Central memory CD8-positive, alpha-beta T cell (primary cell): ENCODE measurements at regions not wholly inside any gene's neighbourhood (a gene's known extent, or its start where the extent isn't known, plus 50 kb on each side); places are given as distances from the start of the nearest gene placed in this dataset.
"Not testable (repeated sequence)": the region's sequence is repeated elsewhere in the genome, so short reads cannot be mapped to it uniquely, and the experiment has no call there.

Experiments used
- ATAC-seq: fragments of 150-1000 bp; cut with Tn5 transposase; replicated peaks from 2 replicates; pipeline ENCODE4 v1.10.0; 2022; ENCODE audit warnings: mild to moderate bottlenecking, moderate FRiP score, moderate number of reproducible peaks; ENCODE audit not compliant: poor library complexity, severe bottlenecking; ENCODE audit errors: extremely low read depth
- DNase-seq, 2 donors: peaks; one replicate each; pipeline ENCODE4 v3.0.0; 2021; ENCODE audit warnings: low spot score in 2 of 2
- H3K27ac Mint-ChIP-seq: one replicate; pipeline ENCODE4 v1.8.0; 2022; ENCODE audit warnings: low read depth, mild to moderate bottlenecking, moderate library complexity, mixed read lengths
- H3K27me3 Mint-ChIP-seq: one replicate; pipeline ENCODE4 v1.8.0; 2022; ENCODE audit warnings: mixed read lengths
- H3K36me3 Mint-ChIP-seq: one replicate; pipeline ENCODE4 v1.8.0; 2022; ENCODE audit warnings: mild to moderate bottlenecking, moderate library complexity, mixed read lengths; ENCODE audit not compliant: insufficient read depth
- H3K4me1 Mint-ChIP-seq: one replicate; pipeline ENCODE4 v1.8.0; 2022; ENCODE audit warnings: mixed read lengths
- H3K4me3 Mint-ChIP-seq: one replicate; pipeline ENCODE4 v1.8.0; 2022; ENCODE audit warnings: mild to moderate bottlenecking, moderate library complexity, mixed read lengths
- H3K9me3 Mint-ChIP-seq: one replicate; pipeline ENCODE4 v1.8.0; 2022; ENCODE audit warnings: mixed read lengths

- ATAC-seq (peak; percentile 73), DNase-seq (peak; percentile 85 to 88)
- H3K4me3 Mint-ChIP-seq, result peak overlapping the region; percentile 96
- H3K9me3 Mint-ChIP-seq, result no peaks in the 10 kb centered on the region
- peaks cover 24% of the 10 kb centered on the region for H3K36me3 Mint-ChIP-seq
- H3K27me3 Mint-ChIP-seq, result no peaks in the 10 kb centered on the region
- H3K27ac Mint-ChIP-seq, result peak overlapping the region; percentile 99
- peaks cover 33% of the 10 kb centered on the region for H3K4me1 Mint-ChIP-seq
Measured at GRCh38 chr13:99087098-99087953, 109.5 kb upstream of the DOCK9 start.

- H3K4me3 Mint-ChIP-seq, result peak overlapping the region; percentile 96
- DNase-seq, result no peak
- H3K4me1 Mint-ChIP-seq, result peaks cover 33% of the 10 kb centered on the region
Measured at GRCh38 chr13:99087954-99088491, 110.2 kb upstream of the DOCK9 start.

GRCh38 chr13:99093997-99094396, 106.7 kb upstream of the UBAC2 start:
- ATAC-seq, result no peak
- H3K4me1 Mint-ChIP-seq, result no peaks in the 10 kb centered on the region
- H3K27me3 Mint-ChIP-seq, result no peaks in the 10 kb centered on the region
- H3K36me3 Mint-ChIP-seq, result peaks cover 2% of the 10 kb centered on the region
- no peak overlapping the region for H3K4me3 Mint-ChIP-seq
- DNase-seq, result no peak
- H3K9me3 Mint-ChIP-seq, result no peaks in the 10 kb centered on the region
- no peak overlapping the region for H3K27ac Mint-ChIP-seq

More at GRCh38 chr13:99087954-99088491, 110.2 kb upstream of the DOCK9 start:
- no peaks in the 10 kb centered on the region for H3K9me3 Mint-ChIP-seq
- peak overlapping the region; percentile 99 for H3K27ac Mint-ChIP-seq
- ATAC-seq, result peak; percentile 51
- H3K36me3 Mint-ChIP-seq, result peaks cover 24% of the 10 kb centered on the region
- H3K27me3 Mint-ChIP-seq, result no peaks in the 10 kb centered on the region

GRCh38 chr13:99101831-99102230, 98.8 kb upstream of the UBAC2 start:
- H3K36me3 Mint-ChIP-seq, H3K4me3 Mint-ChIP-seq, ATAC-seq, H3K27ac Mint-ChIP-seq, DNase-seq, H3K9me3 Mint-ChIP-seq, H3K4me1 Mint-ChIP-seq: not testable (repeated sequence)
- peaks cover 24% of the 10 kb centered on the region for H3K27me3 Mint-ChIP-seq

GRCh38 chr13:99103536-99103935, 97.1 kb upstream of the UBAC2 start:
- no peak overlapping the region for H3K27ac Mint-ChIP-seq
- peaks cover 24% of the 10 kb centered on the region for H3K27me3 Mint-ChIP-seq
- H3K36me3 Mint-ChIP-seq, result no peaks in the 10 kb centered on the region
- ATAC-seq (no peak), DNase-seq (no peak)
- H3K9me3 Mint-ChIP-seq, result no peaks in the 10 kb centered on the region
- H3K4me3 Mint-ChIP-seq, result no peak overlapping the region
- no peaks in the 10 kb centered on the region for H3K4me1 Mint-ChIP-seq

- H3K9me3 Mint-ChIP-seq, result no peaks in the 10 kb centered on the region
- H3K36me3 Mint-ChIP-seq, result no peaks in the 10 kb centered on the region
- ATAC-seq (no peak), DNase-seq (no peak)
- no peak overlapping the region for H3K4me3 Mint-ChIP-seq
- H3K4me1 Mint-ChIP-seq, result no peaks in the 10 kb centered on the region
- H3K27ac Mint-ChIP-seq, result no peak overlapping the region
- H3K27me3 Mint-ChIP-seq, result peaks cover 24% of the 10 kb centered on the region
Measured at GRCh38 chr13:99104396-99104795, 96.3 kb upstream of the UBAC2 start.

- Mint-ChIP-seq H3K36me3 (no peaks in the 10 kb centered on the region), H3K27ac (no peak overlapping the region), H3K4me3 (no peak overlapping the region), H3K9me3 (no peaks in the 10 kb centered on the region), H3K27me3 (peaks cover 24% of the 10 kb centered on the region), H3K4me1 (no peaks in the 10 kb centered on the region)
- ATAC-seq (no peak), DNase-seq (no peak)
Measured at GRCh38 chr13:99105160-99105559, 95.5 kb upstream of the UBAC2 start.

- ATAC-seq, result no peak
- no peak overlapping the region for H3K4me3 Mint-ChIP-seq
Measured at GRCh38 chr13:99113351-99113750, 87.3 kb upstream of the UBAC2 start.

GRCh38 chr13:99118179-99118578, 82.5 kb upstream of the UBAC2 start:
- DNase-seq (no peak), ATAC-seq (no peak)
- H3K4me1 Mint-ChIP-seq, result no peaks in the 10 kb centered on the region
- H3K27me3 Mint-ChIP-seq, result no peaks in the 10 kb centered on the region
- no peak overlapping the region for H3K27ac Mint-ChIP-seq
- H3K36me3 Mint-ChIP-seq, result no peaks in the 10 kb centered on the region
- H3K4me3 Mint-ChIP-seq, result no peak overlapping the region
- H3K9me3 Mint-ChIP-seq, result no peaks in the 10 kb centered on the region

More at GRCh38 chr13:99113351-99113750, 87.3 kb upstream of the UBAC2 start:
- Mint-ChIP-seq H3K9me3 (no peaks in the 10 kb centered on the region), H3K4me1 (no peaks in the 10 kb centered on the region), H3K27ac (no peak overlapping the region), H3K27me3 (no peaks in the 10 kb centered on the region), H3K36me3 (no peaks in the 10 kb centered on the region)
- DNase-seq, result no peak

GRCh38 chr13:99119656-99120055, 81.0 kb upstream of the UBAC2 start:
- ATAC-seq (no peak), DNase-seq (no peak)
- Mint-ChIP-seq H3K36me3 (no peaks in the 10 kb centered on the region), H3K4me1 (peaks cover 5% of the 10 kb centered on the region), H3K27me3 (peaks cover 11% of the 10 kb centered on the region), H3K27ac (no peak overlapping the region), H3K9me3 (no peaks in the 10 kb centered on the region), H3K4me3 (no peak overlapping the region)

GRCh38 chr13:99120751-99121150, 79.9 kb upstream of the UBAC2 start:
- no peak for ATAC-seq
- Mint-ChIP-seq H3K36me3 (no peaks in the 10 kb centered on the region), H3K27me3 (peaks cover 11% of the 10 kb centered on the region), H3K27ac (no peak overlapping the region), H3K4me1 (peaks cover 14% of the 10 kb centered on the region), H3K9me3 (no peaks in the 10 kb centered on the region), H3K4me3 (no peak overlapping the region)
- no peak for DNase-seq

- ATAC-seq (no peak), DNase-seq (no peak)
- Mint-ChIP-seq H3K4me1 (peaks cover 14% of the 10 kb centered on the region), H3K27ac (no peak overlapping the region), H3K27me3 (peaks cover 11% of the 10 kb centered on the region), H3K4me3 (no peak overlapping the region), H3K9me3 (no peaks in the 10 kb centered on the region), H3K36me3 (no peaks in the 10 kb centered on the region)
Measured at GRCh38 chr13:99122171-99122570, 78.5 kb upstream of the UBAC2 start.
